ENCODE measurements at regions not wholly inside any gene's neighbourhood (a gene's known extent, or its start where the extent isn't known, plus 50 kb on each side); places are given as distances from the start of the nearest gene placed in this dataset.

DNA sequence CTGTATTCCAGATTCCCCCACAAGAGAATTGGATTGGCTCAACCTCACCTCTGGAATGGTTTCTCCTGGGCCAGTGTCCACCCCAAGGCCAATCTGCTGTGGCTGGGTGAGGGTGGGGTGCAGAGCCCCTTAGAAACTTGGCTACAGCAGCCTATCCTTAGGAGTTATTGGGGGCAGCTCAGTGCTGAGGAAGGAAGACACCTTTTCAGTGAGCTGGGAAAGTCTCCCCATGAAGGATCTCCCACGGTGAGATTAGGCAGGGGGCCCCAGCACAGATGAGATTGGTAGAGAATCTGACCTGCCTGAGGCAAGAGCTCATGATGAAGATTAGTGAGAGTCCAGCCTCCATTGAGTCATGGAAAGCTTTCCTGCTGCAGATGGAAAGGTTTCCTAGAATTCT, 78.4 kb downstream of the CCDC185 start:
- H2AFZ ChIP-seq (ENCODE audit: low read depth, low read length) = no peak overlapping the region
- FAIRE-seq (no peak), DNase-seq (ENCODE audit: low read depth) (no peak)
- H3K36me3 ChIP-seq (ENCODE audit: insufficient read depth, low read length) = no peaks in the 10 kb centered on the region
- Mint-ChIP-seq H3K27me3 (ENCODE audit: low read depth, unreplicated experiment) (peaks cover 54% of the 10 kb centered on the region), H3K27ac (ENCODE audit: unreplicated experiment) (no peak overlapping the region), H3K9me3 (ENCODE audit: unreplicated experiment) (peaks cover 12% of the 10 kb centered on the region), H3K4me1 (ENCODE audit: low read depth, unreplicated experiment) (peaks cover 1% of the 10 kb centered on the region), H3K4me3 (ENCODE audit: unreplicated experiment) (no peak overlapping the region), H3K36me3 (ENCODE audit: low read depth, unreplicated experiment) (no peaks in the 10 kb centered on the region)
- no peak overlapping the region for H3K4me2 ChIP-seq (ENCODE audit: low read length)
- H4K20me1 ChIP-seq (ENCODE audit: insufficient read depth, low read length) = no peaks in the 10 kb centered on the region
- H3K79me2 ChIP-seq (ENCODE audit: insufficient read depth, low read length) = no peaks in the 10 kb centered on the region
- H3K27me3 ChIP-seq (ENCODE audit: insufficient read depth, low read length) = peaks cover 6% of the 10 kb centered on the region
- H3K4me3 ChIP-seq (ENCODE audit: insufficient read depth, low read depth, low read length) = no peak overlapping the region
- H3K9me3 ChIP-seq (ENCODE audit: insufficient read depth, low read depth, low read length) = peaks cover 4% of the 10 kb centered on the region
- TF ChIP-seq, protein P1, sequence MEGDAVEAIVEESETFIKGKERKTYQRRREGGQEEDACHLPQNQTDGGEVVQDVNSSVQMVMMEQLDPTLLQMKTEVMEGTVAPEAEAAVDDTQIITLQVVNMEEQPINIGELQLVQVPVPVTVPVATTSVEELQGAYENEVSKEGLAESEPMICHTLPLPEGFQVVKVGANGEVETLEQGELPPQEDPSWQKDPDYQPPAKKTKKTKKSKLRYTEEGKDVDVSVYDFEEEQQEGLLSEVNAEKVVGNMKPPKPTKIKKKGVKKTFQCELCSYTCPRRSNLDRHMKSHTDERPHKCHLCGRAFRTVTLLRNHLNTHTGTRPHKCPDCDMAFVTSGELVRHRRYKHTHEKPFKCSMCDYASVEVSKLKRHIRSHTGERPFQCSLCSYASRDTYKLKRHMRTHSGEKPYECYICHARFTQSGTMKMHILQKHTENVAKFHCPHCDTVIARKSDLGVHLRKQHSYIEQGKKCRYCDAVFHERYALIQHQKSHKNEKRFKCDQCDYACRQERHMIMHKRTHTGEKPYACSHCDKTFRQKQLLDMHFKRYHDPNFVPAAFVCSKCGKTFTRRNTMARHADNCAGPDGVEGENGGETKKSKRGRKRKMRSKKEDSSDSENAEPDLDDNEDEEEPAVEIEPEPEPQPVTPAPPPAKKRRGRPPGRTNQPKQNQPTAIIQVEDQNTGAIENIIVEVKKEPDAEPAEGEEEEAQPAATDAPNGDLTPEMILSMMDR (IDR thresholded peaks at IDR 0.05; ENCODE audit: insufficient read depth, low read depth, low read length) = no peak
- TF ChIP-seq EZH2 (IDR thresholded peaks at IDR 0.05; ENCODE audit: insufficient read depth, low read length) = no peak
- H3K4me1 ChIP-seq (ENCODE audit: insufficient read depth, low read length) = no peaks in the 10 kb centered on the region
- no peak overlapping the region for H3K9ac ChIP-seq (ENCODE audit: low read length)
- H3K27ac ChIP-seq (ENCODE audit: low read depth, low read length) = no peak overlapping the region

DNA sequence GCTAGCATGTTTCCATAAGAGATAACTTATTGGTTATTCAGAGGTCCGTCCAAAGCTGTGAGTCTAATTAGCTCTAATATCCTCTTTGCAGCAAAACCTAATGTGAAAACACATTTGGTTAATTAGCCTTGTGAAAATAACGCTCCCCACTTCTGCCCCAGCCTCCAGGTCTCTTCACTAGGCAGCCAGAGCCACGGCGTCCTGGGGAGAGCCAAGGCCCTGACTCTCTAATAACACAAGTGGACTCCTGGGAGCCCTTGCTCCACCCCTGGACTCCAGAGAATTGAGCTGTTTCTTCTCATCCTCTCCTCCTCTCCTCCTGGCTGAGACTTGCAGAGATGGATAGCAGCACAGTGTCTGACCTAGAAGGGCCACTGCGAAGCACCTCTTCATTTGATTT, 78.8 kb downstream of the CCDC185 start:
- peaks cover 55% of the 10 kb centered on the region for H3K27me3 Mint-ChIP-seq (ENCODE audit: low read depth, unreplicated experiment)

More for the DNA sequence above, 78.8 kb downstream of the CCDC185 start:
- Histone ChIP-seq H3K4me1 (ENCODE audit: insufficient read depth, low read length) (no peaks in the 10 kb centered on the region), H2AFZ (ENCODE audit: low read depth, low read length) (no peak overlapping the region), H3K4me2 (ENCODE audit: low read length) (no peak overlapping the region), H3K27me3 (ENCODE audit: insufficient read depth, low read length) (peaks cover 6% of the 10 kb centered on the region), H3K4me3 (ENCODE audit: insufficient read depth, low read depth, low read length) (no peak overlapping the region), H3K79me2 (ENCODE audit: insufficient read depth, low read length) (no peaks in the 10 kb centered on the region), H3K9ac (ENCODE audit: low read length) (no peak overlapping the region), H3K9me3 (ENCODE audit: insufficient read depth, low read depth, low read length) (peaks cover 4% of the 10 kb centered on the region), H3K36me3 (ENCODE audit: insufficient read depth, low read length) (no peaks in the 10 kb centered on the region), H3K27ac (ENCODE audit: low read depth, low read length) (no peak overlapping the region), H4K20me1 (ENCODE audit: insufficient read depth, low read length) (no peaks in the 10 kb centered on the region)
- H3K4me1 Mint-ChIP-seq (ENCODE audit: low read depth, unreplicated experiment) = peaks cover 1% of the 10 kb centered on the region
- DNase-seq (ENCODE audit: low read depth) = no peak
- FAIRE-seq = no peak
- TF ChIP-seq EZH2 (IDR thresholded peaks at IDR 0.05; ENCODE audit: insufficient read depth, low read length) = no peak
- TF ChIP-seq, protein P1 (IDR thresholded peaks at IDR 0.05; ENCODE audit: insufficient read depth, low read depth, low read length) = no peak
- no peak overlapping the region for H3K27ac Mint-ChIP-seq (ENCODE audit: unreplicated experiment)
- H3K36me3 Mint-ChIP-seq (ENCODE audit: low read depth, unreplicated experiment) = no peaks in the 10 kb centered on the region
- H3K9me3 Mint-ChIP-seq (ENCODE audit: unreplicated experiment) = peaks cover 12% of the 10 kb centered on the region
- no peak overlapping the region for H3K4me3 Mint-ChIP-seq (ENCODE audit: unreplicated experiment)

Data from astrocyte (in vitro differentiated cells and primary cell).